ENCODE measurements at regions not wholly inside any gene's neighbourhood (a gene's known extent, or its start where the extent isn't known, plus 50 kb on each side); places are given as distances from the start of the nearest gene placed in this dataset.

- in situ Hi-C loops (cut with HindIII; ENCODE audit: low sequenced_read_pairs), result no loop called here
- DNase-seq (ENCODE audit: low read depth), result no peak
- no peak for TF ChIP-seq CTCF (IDR thresholded peaks at IDR 0.05; ENCODE audit: low read depth, low read length, missing control alignments)
- no peak overlapping the region for H3K4me3 ChIP-seq (ENCODE audit: low read depth, low read length)
Measured at GRCh38 chr3:180466401-180467011, 135.5 kb upstream of the TTC14 start.

GRCh38 chr3:180467177-180467576 is 134.8 kb upstream of the TTC14 start:
- in situ Hi-C loops (cut with HindIII; ENCODE audit: low sequenced_read_pairs), result no loop called here
- no peak for DNase-seq (ENCODE audit: low read depth)
- no peak overlapping the region for H3K4me3 ChIP-seq (ENCODE audit: low read depth, low read length)
- TF ChIP-seq CTCF (IDR thresholded peaks at IDR 0.05; ENCODE audit: low read depth, low read length, missing control alignments), result no peak

- in situ Hi-C loops (cut with HindIII; ENCODE audit: low sequenced_read_pairs), result no loop called here
- DNase-seq (ENCODE audit: low read depth), result no peak
- no peak overlapping the region for H3K4me3 ChIP-seq (ENCODE audit: low read depth, low read length)
- TF ChIP-seq CTCF (IDR thresholded peaks at IDR 0.05; ENCODE audit: low read depth, low read length, missing control alignments), result no peak
Measured at GRCh38 chr3:180469149-180469548, 132.8 kb upstream of the TTC14 start.

- in situ Hi-C loops (cut with HindIII; ENCODE audit: low sequenced_read_pairs), result no loop called here
- no peak for TF ChIP-seq CTCF (IDR thresholded peaks at IDR 0.05; ENCODE audit: low read depth, low read length, missing control alignments)
- no peak overlapping the region for H3K4me3 ChIP-seq (ENCODE audit: low read depth, low read length)
- no peak for DNase-seq (ENCODE audit: low read depth)
Measured at GRCh38 chr3:180478695-180479094, 123.3 kb upstream of the TTC14 start.

- no peak for DNase-seq (ENCODE audit: low read depth)
- in situ Hi-C loops (cut with HindIII; ENCODE audit: low sequenced_read_pairs), result no loop called here
- H3K4me3 ChIP-seq (ENCODE audit: low read depth, low read length), result no peak overlapping the region
- TF ChIP-seq CTCF (IDR thresholded peaks at IDR 0.05; ENCODE audit: low read depth, low read length, missing control alignments), result no peak
Measured at GRCh38 chr3:180492047-180492446, 109.9 kb upstream of the TTC14 start.

- H3K4me3 ChIP-seq (ENCODE audit: low read depth, low read length), result no peak overlapping the region
- no peak for TF ChIP-seq CTCF (IDR thresholded peaks at IDR 0.05; ENCODE audit: low read depth, low read length, missing control alignments)
- DNase-seq (ENCODE audit: low read depth), result no peak
- in situ Hi-C loops (cut with HindIII; ENCODE audit: low sequenced_read_pairs), result no loop called here
Measured at GRCh38 chr3:180496995-180497394, 105.0 kb upstream of the TTC14 start.
